ENCODE measurements at regions not wholly inside any gene's neighbourhood (a gene's known extent, or its start where the extent isn't known, plus 50 kb on each side); places are given as distances from the start of the nearest gene placed in this dataset.
"Not testable (repeated sequence)": the region's sequence is repeated elsewhere in the genome, so short reads cannot be mapped to it uniquely, and the experiment has no call there.

- no peak for DNase-seq
Observed at GRCh38 chr18:73614812-73615211, 532.8 kb downstream of the FBXO15 start.

GRCh38 chr18:73613706-73614340 lies 533.8 kb downstream of the FBXO15 start:
- no peak for DNase-seq

GRCh38 chr18:73597832-73598615 lies 549.6 kb downstream of the FBXO15 start:
- DNase-seq = no peak

- DNase-seq = no peak
Observed at GRCh38 chr18:73594749-73595148, 552.9 kb downstream of the FBXO15 start.

- no peak for DNase-seq
Observed at GRCh38 chr18:73593207-73593606, 554.4 kb downstream of the FBXO15 start.

- no peak for DNase-seq
Observed at GRCh38 chr18:73590950-73591349, 556.7 kb downstream of the FBXO15 start.

GRCh38 chr18:73579698-73580097 lies 567.9 kb downstream of the FBXO15 start:
- DNase-seq = no peak

GRCh38 chr18:73577365-73577764 lies 570.3 kb downstream of the FBXO15 start:
- DNase-seq = no peak

- no peak for DNase-seq
Observed at GRCh38 chr18:73563901-73564472, 583.6 kb downstream of the FBXO15 start.

GRCh38 chr18:73563345-73563744 lies 584.3 kb downstream of the FBXO15 start:
- no peak for DNase-seq

- no peak for DNase-seq
Observed at GRCh38 chr18:73556904-73557303, 590.7 kb downstream of the FBXO15 start.

- DNase-seq = no peak
Observed at GRCh38 chr18:73552171-73552570, 595.5 kb downstream of the FBXO15 start.

GRCh38 chr18:73551211-73551610 lies 596.4 kb downstream of the FBXO15 start:
- DNase-seq = no peak

GRCh38 chr18:73549236-73549635 lies 598.4 kb downstream of the FBXO15 start:
- DNase-seq = no peak

- DNase-seq = no peak
Observed at GRCh38 chr18:73545472-73545871, 602.2 kb downstream of the FBXO15 start.

- DNase-seq = no peak
Observed at GRCh38 chr18:73544617-73545016, 603.0 kb downstream of the FBXO15 start.

GRCh38 chr18:73544032-73544431 lies 603.6 kb downstream of the FBXO15 start:
- DNase-seq = no peak

GRCh38 chr18:73535990-73536389 lies 611.6 kb downstream of the FBXO15 start:
- DNase-seq = no peak

GRCh38 chr18:73535189-73535588 lies 612.4 kb downstream of the FBXO15 start:
- DNase-seq = peak; percentile 42

GRCh38 chr18:73531601-73532000 lies 616.0 kb downstream of the FBXO15 start:
- DNase-seq = no peak

GRCh38 chr18:73528066-73528465 lies 619.6 kb downstream of the FBXO15 start:
- DNase-seq = no peak

- peak; percentile 15 for DNase-seq
Observed at GRCh38 chr18:73520229-73520628, 627.4 kb downstream of the FBXO15 start.

GRCh38 chr18:73516056-73516455 lies 631.6 kb downstream of the FBXO15 start:
- not testable (repeated sequence) for DNase-seq

GRCh38 chr18:73514449-73514848 lies 633.2 kb downstream of the FBXO15 start:
- no peak for DNase-seq
